ENCODE measurements at regions not wholly inside any gene's neighbourhood (a gene's known extent, or its start where the extent isn't known, plus 50 kb on each side); places are given as distances from the start of the nearest gene placed in this dataset.

DNA sequence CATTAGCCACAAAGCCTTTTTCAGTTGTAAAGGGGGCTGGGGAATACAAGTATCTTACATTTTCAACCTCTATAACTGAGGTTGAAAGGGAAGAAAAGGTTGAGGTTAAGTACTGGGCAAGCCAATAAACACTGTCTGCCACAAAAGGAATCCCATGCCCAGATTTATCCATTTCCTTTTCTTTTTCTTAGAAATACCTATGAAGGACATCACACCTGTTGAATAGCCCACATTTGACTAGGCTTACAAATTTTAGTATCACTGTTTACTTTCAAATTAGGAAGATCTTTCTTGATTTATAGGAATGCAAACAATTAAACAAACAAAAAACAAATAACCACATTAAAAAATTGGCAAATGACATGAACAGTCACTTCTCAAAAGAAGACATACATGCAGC lies 81.0 kb upstream of the CAV2 start:
- no peak for DNase-seq (ENCODE audit: low spot score)

DNA sequence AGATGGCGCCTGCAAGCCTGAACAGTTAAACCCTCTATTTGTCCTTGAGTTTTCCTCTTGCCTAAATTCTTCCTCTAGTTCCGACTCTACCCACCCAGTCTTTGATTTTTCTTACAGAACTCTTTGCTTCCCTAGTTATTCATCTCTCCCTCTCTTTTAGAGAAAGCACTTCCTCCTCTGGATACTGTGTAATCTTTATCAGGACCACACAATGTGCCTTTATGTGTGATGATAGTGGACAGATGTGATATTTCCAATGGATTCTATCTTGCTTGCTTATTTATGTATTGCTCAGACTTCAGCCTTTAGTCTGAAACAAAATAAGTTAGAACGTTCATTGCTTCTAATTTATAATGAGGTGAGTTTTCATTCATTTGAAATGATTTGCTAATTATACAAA lies 79.5 kb upstream of the CAV2 start:
- DNase-seq (ENCODE audit: low spot score) = no peak

DNA sequence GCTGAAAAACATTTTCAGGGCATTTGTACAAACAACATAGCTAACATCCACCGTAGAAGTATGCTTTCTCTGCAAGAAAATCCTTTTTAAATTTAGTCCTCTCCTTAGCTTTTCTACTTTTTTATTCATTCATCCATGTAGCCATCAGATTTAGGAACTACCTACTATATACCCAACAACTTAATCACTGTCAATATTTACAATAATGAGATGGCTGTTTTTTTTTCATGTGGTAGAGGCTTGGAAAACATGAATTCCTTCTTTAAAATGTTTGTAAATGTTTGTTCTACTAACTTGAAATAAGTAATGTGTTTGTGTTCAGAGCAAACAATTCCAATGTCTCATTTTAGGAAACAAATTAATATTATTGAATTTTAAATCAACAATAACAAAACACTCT lies 78.2 kb upstream of the CAV2 start:
- no peak for DNase-seq (ENCODE audit: low spot score)

DNA sequence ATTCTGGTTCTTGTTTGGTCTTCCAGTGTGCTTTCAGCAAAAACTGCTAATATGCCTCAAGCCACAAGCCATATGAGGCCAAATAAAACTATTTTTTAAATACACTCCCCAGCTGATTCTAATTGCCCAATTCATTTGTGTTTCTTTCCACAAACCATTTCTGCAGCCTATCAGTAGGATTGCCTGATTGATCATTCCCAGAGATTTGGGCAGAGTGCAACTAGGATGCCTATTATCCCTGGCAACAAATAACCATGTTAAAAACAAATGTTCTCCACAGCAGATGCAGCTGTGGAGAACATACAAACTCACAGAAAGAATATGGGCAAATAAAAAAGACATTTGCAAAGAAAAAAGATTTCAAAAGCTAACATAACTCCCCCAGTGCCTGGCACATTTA lies 76.9 kb upstream of the CAV2 start:
- no peak for DNase-seq (ENCODE audit: low spot score)

DNA sequence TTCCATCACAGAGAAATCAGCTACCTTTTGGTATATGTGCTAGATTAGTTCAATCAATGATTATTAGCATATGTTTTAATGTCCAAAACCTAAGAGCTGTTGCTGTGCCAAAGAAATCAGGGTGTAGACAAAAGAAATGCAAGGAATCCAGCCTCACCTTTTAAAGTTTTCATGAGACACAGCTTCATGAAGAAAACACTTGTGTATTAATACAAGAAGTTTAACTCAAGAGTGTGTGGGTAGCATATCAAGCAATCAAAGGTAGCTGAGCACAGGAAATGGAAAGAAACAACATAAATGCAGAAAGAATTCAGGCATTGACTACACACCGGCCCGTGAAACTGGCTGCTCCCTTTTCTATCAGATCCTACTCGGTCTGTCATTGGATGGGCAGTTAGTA lies 76.0 kb upstream of the CAV2 start:
- DNase-seq (ENCODE audit: low spot score) = no peak

DNA sequence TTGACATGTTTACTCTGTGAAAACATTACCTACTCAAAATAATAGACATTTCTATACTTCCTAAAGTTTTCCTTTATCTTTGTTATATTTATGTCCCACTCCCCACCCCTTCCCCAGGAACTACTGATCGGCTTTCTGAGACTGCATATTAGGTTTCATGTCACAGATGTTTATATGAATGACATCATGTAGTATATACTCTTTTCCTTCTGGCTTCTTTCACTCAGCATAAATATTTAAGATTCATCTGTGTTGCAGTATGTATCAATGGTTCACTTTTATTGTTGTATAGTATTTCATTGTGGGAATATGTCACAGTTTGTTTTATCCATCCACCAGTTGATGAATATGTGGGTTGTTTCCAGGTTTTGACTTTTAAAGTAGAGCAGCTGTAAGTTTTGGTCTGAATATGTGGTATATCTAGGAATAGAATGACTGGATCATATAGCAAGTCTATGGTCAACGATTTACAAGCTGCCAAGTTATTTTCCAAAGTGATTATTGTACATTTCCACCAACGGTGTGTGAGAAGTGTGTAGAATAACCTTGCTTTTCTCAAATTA lies 73.8 kb upstream of the CAV2 start:
- no peak for DNase-seq (ENCODE audit: low spot score)

DNA sequence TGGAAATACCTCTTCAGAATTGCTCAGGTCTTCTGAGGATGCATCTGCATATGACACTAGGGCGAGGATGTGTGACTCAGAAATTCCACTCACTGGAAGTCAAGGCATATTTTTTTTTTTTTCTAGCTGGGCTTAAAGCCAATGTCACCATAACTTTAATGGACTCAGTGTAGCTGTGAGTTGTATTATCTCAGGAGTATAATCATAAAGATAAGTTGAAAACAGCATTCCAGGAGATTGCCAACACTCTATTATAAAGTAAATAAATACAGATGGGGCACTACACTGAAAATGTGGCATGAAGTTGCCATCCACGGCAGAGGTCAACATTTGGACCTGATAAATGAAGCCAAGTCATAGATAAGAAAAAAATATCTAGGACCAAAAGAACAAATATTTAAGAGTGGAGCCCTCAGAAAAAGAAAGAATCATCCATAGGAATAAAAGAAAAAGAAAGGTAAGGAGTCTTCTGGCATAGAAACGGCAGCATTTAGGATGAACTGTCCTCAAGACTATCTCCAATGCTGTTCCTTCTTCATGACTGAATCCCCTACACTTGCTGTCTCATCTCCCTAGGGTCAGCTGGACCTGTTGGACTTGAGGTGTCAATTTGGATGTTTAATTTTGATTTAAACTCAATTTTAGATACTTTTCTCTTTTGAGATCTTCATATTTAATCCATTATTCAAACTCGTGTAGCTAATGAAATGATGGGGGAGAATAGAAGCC lies 72.9 kb upstream of the CAV2 start:
- peak; percentile 95 for DNase-seq (ENCODE audit: low spot score)

DNA sequence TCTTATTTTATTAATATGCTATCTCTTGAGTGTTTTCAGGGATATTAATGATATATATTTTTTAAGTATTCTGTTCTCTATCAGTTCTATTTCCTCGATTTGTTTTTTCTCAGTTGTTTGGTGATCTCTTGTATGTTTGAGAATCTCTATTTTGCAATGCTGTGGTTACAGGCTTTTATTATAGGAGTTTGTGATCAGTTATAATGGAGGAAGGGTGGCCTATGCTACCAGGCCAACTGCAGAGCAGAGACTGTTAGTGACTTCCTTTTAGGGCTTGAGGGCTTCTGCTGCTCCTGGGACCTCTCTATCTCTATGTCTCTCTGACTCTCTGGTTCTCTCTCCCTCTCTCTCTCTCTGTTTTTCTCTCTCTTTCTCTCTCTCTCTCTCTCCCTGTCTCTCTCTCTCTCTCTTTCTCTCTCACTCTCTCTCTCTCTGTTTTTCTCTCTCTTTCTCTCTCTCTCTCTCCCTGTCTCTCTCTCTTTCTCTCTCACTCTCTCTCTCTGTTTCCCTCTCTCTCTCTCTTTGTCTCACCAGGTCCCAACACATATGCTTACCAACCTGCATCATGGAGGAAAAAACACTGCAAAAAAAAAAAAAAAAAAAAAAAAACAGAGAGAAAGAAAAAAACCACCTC lies 69.4 kb upstream of the CAV2 start:
- DNase-seq (ENCODE audit: low spot score) = no peak

DNA sequence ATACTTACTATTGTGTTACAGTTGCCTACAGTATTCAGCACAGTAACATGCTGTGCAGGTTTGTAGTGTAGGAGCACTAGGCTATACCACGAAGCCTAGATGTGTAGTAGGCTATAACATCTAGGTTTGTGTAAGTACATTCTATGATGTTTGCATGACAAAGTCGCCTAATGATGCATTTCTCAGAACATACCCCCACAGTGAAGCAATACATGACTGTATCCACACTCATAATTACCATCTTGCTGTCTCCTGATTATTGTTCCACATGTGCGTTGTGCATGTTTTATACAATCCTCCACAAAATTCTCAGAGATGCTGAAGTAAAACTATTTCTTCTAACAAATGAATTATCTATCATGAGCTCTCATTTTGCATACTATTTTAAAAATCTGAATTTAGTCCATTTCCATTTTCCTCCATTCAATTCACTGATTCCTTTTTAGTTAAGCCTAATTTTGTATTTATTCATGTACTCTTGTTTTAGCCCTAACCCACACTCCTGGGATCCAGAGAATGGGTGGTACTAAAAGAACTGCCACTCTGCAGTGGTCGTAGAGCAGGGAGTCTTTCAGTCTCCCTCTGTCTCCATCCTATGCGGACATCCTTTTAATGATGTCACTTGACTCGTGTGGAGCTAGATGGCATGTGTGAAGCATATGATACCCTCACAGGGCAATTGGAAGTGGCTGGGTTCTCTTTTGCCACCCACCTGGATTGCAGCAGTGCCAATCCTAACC lies 67.6 kb upstream of the CAV2 start:
- no peak for DNase-seq (ENCODE audit: low spot score)

DNA sequence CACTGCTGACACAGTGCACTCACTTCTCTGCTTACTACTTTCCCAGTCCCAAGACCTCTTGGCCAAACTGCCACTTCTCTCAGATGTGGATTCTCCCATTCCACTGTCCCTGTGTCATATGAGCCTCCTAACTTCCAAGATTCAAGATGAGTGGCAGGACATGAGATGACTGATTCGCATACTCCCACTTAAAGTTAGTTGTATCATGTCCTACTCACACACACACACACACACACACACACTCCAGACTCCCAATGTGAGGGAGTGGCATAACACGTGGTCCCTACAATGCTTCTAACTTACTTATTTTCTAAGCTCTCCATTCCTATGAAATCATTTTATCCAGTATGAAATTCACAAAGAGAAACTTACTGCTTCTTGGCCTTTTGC lies 67.0 kb upstream of the CAV2 start:
- no peak for DNase-seq (ENCODE audit: low spot score)

DNA sequence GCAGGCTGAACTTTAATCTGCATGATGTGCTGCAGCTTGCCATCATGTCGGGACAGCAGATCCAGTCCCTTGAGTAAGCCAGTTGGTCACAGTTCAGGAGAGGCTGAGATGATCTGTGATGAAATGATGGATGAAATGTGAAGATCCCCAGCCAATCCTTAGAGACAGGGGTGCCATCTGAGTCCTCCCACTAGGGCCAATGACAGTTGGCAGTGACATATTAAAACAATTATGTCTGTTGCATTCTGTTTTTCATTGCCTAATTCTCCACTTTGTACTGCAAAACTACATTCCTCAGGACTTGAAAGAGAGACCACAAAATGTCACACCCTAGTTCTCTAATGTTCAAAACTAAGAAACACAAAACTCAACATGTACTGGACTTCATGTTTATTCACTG lies 66.3 kb upstream of the CAV2 start:
- no peak for DNase-seq (ENCODE audit: low spot score)

DNA sequence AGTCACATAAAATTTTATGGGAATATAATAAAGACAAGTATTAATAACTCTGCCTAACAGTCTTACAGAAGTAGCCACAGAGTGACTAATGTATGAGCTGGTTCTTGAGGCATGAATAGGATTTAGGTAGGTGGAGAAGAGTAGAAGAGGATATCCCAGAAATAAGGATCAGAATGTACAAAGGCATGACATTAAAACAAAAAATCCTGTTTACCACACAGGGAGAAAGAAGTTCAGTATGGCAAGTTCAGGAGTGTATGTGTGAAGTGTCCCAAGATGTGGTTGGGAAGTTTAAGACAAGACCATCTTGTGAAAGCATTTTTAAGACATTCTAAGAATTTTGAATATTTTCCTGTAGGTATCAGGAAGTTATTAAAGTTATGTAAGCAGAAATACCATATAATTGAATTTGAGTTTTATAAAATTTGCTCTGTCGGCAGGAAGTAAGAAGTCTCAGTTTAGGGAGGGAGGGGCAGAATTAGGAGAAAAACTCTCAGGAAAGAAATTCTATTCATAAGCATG lies 64.7 kb upstream of the CAV2 start:
- DNase-seq (ENCODE audit: low spot score) = peak; percentile 68

DNA sequence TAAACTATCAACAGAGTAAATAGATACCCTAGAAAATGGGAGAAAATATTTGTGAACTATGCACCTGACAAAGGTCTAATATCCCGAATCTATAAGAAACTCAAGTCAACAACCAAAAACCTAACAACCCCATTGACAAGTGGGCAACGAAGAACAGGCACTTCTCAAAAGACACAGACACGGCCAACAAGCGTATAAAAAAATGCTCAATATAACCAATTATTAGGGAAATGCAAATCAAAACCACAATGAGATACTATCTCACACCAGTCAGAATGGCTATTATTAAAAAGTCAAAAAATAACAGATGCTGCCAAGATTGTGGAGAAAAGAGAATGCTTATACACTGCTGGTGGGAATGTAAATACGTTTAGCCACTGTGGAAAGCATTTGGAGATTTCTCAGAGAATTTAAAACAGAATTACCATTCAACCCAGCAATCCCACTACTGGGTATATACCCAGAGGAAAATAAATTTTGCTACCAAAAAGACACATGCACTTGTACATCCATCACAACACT lies 63.2 kb upstream of the CAV2 start:
- DNase-seq (ENCODE audit: low spot score) = no peak

DNA sequence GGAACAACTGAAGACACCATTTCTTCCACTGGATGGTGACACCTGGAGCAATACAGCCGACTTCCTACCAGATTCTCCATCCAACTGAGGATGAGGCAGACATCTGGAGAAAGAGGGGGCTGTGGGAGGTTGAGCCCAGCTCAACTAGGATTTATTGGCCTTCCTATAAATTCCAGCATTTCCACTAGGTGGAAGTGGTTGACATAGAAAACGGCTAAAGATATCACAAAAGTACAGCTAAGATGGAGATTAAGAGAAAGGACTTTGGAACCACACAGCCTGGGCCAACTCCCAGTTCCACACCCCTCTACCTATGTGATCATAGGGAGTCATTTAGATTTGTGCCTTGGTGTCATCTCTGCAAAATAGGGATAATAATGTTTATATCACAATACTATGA lies 61.3 kb upstream of the CAV2 start:
- DNase-seq (ENCODE audit: low spot score) = peak; percentile 66

DNA sequence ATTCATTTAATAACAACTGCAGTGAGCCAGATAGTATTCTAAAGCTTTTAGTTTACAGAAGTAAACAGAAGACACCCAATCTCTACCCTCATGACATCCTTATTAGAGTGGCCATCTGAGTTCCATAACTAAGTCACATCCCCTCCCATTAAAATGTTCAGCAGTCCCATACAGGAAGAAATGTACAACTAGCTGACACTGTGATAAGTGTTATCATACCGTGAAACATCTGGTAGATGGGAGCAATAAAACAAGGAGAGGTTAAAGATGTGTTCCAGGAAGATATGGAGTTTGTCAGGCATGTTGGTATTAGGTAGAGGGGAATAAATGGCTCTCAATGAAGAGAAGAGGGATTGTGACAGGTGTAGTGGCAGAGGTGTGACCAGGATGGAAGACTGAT lies 60.5 kb upstream of the CAV2 start:
- DNase-seq (ENCODE audit: low spot score) = no peak

DNA sequence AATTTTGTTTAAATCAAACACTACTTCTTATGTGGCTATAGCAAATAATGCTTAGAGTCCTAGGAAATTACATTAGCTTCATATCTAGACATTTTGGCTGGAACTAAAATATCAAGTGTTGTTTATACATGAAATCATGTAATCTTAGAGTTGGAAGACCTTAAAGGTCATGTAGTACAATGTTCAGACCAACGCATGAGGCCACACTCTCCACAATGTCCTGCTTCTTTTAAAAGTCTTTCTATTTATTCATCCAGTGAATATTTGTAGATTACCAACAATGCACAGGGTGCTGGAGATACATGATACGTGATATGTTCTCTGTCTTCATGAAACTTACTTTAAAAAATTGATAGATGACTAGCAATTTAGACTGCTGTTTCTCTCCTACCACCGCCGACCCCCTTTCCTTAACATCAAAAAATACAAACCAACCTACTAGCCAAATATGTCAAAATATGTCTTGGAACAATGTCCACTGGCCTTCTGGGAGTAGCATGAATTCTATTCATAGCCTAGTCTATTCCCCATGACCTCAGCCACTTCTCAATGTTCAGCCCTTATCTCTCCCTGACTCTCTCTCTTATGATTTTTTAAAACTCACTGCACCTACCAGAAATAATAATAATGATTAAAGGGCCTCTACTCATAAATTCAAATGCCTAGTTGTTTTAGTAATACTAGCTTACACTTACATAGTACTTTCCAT lies 59.5 kb upstream of the CAV2 start:
- DNase-seq (ENCODE audit: low spot score) = no peak

DNA sequence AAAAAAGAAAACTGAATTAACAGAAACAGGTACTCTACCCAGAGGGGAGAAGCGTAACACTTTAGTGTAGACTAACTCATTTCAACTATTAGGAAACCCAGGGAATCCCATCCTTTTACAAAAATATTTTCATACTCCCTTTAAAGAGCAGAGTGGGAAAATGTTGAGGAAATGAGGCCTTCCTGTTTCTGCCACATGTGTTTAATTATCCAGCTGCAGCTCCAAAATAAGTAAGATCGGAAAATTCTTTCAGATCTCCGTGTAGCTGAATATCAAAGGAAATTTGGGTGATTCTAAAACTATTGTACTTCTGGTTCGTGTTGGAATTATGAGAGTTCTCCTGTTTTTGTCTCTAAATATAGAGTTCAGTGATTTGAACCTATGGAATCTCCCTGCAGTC lies 58.0 kb upstream of the CAV2 start:
- DNase-seq (ENCODE audit: low spot score) = peak; percentile 21

DNA sequence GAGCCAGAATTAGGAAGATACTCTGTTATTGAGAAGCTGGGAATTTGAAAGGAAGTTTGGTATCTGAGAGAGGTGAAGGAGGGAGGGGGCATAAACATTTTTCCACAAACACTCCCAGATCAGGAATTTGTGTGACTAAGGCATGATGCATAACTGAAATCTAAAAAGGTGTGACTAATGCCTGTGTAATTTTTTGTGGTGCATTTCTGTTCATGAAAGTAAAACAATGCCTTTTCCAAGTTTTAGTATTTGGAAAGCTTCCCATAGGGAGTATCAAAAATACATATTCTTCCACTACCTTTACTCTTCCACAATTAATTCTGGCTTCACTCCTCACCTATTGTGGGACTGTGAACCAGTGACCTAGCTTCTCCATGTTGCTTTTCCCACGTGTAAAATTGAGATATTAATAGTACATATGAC lies 56.4 kb upstream of the CAV2 start:
- DNase-seq (ENCODE audit: low spot score) = peak; percentile 97

DNA sequence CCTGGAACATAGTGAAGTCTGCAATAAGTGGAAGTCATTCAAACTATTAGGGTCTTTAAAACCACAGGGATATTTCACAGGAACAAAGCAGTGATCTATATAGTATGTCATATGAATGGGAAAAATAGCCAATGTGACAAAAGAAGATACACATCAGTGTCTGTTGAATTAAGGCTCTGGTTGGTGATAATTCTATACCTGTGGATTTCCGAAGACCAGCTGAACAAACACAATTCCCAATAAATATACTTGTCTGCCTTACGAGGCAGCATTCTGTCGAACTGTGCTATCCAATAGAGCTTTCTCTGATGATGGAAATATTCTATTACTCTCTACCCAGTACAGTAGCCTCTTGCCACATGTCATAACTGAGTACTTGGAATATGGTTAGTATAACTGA lies 55.9 kb upstream of the CAV2 start:
- DNase-seq (ENCODE audit: low spot score) = peak; percentile 36

DNA sequence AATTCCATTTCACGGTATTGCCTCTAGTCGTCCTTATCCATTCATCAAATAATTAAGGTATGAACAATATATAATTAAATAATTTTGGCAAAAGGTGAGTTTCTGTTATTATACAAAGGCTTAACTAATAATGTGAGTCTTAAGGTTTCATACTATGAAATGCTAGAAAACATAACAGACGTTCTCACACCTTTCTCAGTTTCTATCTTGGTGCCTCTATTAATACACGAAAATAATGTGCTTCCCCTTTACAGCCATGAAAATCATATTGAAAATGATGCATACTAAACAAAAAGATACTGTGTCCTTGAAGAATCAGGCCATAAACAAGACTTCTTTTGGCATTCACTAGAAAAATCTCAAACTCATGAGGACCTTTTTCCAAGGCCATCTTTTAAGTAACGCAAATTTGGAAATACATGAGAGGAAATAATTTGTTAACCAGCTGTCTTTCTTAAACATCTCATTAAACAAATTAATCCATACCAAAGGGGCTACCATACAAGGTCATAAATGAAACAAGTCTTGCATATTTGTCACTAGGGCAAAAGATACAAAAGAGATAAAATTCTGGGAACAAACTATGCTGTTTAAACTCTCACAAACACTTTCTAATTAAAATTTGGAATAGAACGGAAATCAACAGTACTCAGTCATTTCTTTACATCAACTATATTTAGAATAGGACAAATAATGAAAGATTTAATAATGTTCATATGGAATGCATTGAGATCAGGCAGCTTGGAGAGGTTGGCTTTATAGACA lies 53.9 kb upstream of the CAV2 start:
- no peak for DNase-seq (ENCODE audit: low spot score)
